Gastroesophageal sphincter (tissue), 4 donors: ENCODE measurements at regions not wholly inside any gene's neighbourhood (a gene's known extent, or its start where the extent isn't known, plus 50 kb on each side); places are given as distances from the start of the nearest gene placed in this dataset.

Experiments
- ATAC-seq: fragments of 150-250 bp; one replicate; pipeline ENCODE4 v1.9.1; 2016; ENCODE audit warnings: mild to moderate bottlenecking, moderate library complexity
- H3K27ac ChIP-seq, 4 donors: fragments of 200-600 bp; sonication (generic) in 3 of 4; 1 replicate in 3 of 4; 2 replicates in 1 of 4; pipeline ENCODE4 v1.5.1; 2016 to 2019
- H3K27me3 ChIP-seq: fragments of 200-600 bp; sonication (generic); one replicate; pipeline ENCODE4 v1.5.1; 2019
- H3K36me3 ChIP-seq, 2 donors: fragments of 200-600 bp; sonication (generic); one replicate each; pipeline ENCODE4 v1.5.1; 2019; ENCODE audit warnings: control low read depth in 1 of 2
- H3K4me1 ChIP-seq, 3 donors: fragments of 200-600 bp; sonication (generic); 1 replicate in 2 of 3; 2 replicates in 1 of 3; pipeline ENCODE4 v1.5.1; 2016 to 2019; ENCODE audit warnings: control low read depth in 2 of 3
- H3K4me3 ChIP-seq, 2 donors: fragments of 200-600 bp; sonication (generic); one replicate each; pipeline ENCODE4 v1.5.1; 2019; ENCODE audit warnings: mild to moderate bottlenecking in 1 of 2, moderate library complexity in 1 of 2
- H3K9me3 ChIP-seq, 3 donors: fragments of 200-600 bp; sonication (generic); one replicate each; pipeline ENCODE4 v1.5.1; 2017 to 2019; ENCODE audit warnings: control low read depth in 2 of 3
- EP300 ChIP-seq: sonication (generic); formaldehyde crosslinking; IDR thresholded peaks from one replicate; pipeline ENCODE4 v1.6.1; 2017; ENCODE audit warnings: antibody characterized with exemption, mild to moderate bottlenecking
- POLR2A ChIP-seq, 2 donors: fragments of 450-650 bp; IDR thresholded peaks; one replicate each; pipeline ENCODE4 v1.6.1; 2017; ENCODE audit warnings: antibody characterized with exemption in 2 of 2, mild to moderate bottlenecking in 2 of 2, moderate library complexity in 1 of 2
- POLR2AphosphoS5 ChIP-seq: sonication (generic); formaldehyde crosslinking; IDR thresholded peaks from one replicate; pipeline ENCODE4 v1.6.1; 2017; ENCODE audit warnings: antibody characterized with exemption
- WGBS, 2 donors: methylation state at CpG; one replicate each; pipeline ENCODE4 v1.1.5; 2018; ENCODE audit warnings: low coverage in 1 of 2; 5-methylcytosine and 5-hydroxymethylcytosine counted together
- TF ChIP-seq, protein P1 (sequence below), 4 experiments: fragments of 200-600 bp in 2 of 4; fragments of 450-650 bp in 2 of 4; sonication (generic) in 1 of 4; IDR thresholded peaks; one replicate each; pipeline ENCODE4 v1.5.1; 2017 to 2019; ENCODE audit warnings: antibody characterized with exemption in 4 of 4, mild to moderate bottlenecking in 2 of 4, moderate library complexity in 2 of 4

DNA sequence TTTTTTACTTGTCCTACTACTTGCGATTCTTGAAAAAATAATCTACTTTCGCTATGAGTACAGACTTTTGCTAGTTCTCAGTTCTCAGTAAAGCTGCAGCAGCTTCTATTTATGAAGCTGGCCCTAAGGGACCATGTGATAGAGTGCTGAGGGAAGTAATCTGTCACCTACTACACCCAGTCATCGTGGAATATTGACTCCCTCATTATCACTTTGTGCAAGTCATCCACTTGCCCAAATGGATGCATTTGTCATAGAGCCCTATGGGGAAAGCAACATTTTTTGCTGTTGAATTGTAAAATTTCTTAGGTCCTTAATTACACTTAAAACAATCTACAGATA is 1919.8 kb downstream of the SUCLG1 start:
- Histone ChIP-seq H3K4me3 (no peak overlapping the region), H3K4me1 (no peaks in the 10 kb centered on the region), H3K27me3 (no peaks in the 10 kb centered on the region), H3K36me3 (no peaks in the 10 kb centered on the region), H3K9me3 (no peaks in the 10 kb centered on the region), H3K27ac (no peak overlapping the region)
- ATAC-seq, result no peak
- 52 to 76% methylated on average over 3 of the region's 3 CpGs for WGBS, 2 donors
- TF ChIP-seq, protein P1, sequence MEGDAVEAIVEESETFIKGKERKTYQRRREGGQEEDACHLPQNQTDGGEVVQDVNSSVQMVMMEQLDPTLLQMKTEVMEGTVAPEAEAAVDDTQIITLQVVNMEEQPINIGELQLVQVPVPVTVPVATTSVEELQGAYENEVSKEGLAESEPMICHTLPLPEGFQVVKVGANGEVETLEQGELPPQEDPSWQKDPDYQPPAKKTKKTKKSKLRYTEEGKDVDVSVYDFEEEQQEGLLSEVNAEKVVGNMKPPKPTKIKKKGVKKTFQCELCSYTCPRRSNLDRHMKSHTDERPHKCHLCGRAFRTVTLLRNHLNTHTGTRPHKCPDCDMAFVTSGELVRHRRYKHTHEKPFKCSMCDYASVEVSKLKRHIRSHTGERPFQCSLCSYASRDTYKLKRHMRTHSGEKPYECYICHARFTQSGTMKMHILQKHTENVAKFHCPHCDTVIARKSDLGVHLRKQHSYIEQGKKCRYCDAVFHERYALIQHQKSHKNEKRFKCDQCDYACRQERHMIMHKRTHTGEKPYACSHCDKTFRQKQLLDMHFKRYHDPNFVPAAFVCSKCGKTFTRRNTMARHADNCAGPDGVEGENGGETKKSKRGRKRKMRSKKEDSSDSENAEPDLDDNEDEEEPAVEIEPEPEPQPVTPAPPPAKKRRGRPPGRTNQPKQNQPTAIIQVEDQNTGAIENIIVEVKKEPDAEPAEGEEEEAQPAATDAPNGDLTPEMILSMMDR (IDR thresholded peaks at IDR 0.05), result no peak
- TF ChIP-seq POLR2A (IDR thresholded peaks at IDR 0.05) (no peak), EP300 (no peak), POLR2AphosphoS5 (no peak)

DNA sequence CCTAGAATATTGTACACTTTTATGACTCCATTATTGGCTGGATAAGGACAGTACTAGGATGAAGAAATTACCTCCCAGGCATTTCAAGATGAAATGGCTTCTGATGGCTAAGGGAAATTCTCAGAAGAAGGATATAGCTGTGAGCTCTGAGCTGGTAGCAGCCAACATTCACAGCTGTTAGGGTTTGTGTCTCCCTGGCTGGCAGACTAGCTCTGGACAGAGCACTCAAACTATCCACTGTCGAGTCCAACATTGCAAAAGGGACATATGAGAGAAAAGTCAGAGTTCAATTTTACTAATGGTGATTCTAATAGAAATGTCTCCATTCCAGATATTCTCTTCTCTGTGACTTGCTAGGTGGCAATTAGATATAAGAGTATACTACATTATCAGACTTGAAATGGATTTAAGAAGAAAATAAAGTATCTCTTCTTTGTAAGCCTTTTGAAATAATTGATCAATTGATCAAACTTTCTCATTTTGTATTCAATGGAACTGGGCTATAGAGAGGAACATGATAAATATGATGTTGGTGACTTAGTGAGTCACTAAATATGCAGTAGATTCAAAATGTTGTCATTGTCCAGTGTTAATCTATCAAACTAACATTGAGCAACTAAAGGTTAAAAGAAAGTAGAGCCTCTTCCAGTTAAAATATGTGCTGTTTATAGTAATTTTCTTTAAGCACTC is 1920.3 kb downstream of the SUCLG1 start:
- no peaks in the 10 kb centered on the region for H3K9me3 ChIP-seq
- TF ChIP-seq POLR2AphosphoS5 (no peak), EP300 (no peak), POLR2A (IDR thresholded peaks at IDR 0.05) (no peak)
- TF ChIP-seq, protein P1 (IDR thresholded peaks at IDR 0.05), result no peak
- no peak overlapping the region for H3K27ac ChIP-seq
- 45 to 88% methylated on average over 1 of the region's 1 CpG for WGBS, 2 donors
- no peaks in the 10 kb centered on the region for H3K4me1 ChIP-seq
- H3K27me3 ChIP-seq, result no peaks in the 10 kb centered on the region
- no peaks in the 10 kb centered on the region for H3K36me3 ChIP-seq
- no peak for ATAC-seq
- no peak overlapping the region for H3K4me3 ChIP-seq

DNA sequence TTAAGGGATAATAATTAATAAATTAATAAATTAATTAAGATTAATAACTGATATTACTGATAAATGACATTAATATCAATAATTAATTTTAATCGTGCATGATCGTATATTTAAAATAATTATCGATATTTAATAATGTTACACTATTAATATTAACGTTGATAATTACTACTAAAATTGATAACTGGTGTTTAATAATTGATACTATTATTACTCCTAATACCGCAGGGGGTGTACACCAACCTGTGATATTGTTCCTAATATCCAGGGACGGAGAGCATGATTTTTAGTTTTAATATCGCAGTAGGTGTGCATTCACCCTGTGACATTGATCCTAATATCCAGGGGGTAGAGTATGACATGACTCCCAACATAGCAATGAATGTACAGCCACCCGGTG is 1930.8 kb downstream of the SUCLG1 start:
- no peak overlapping the region for H3K4me3 ChIP-seq
- no peak overlapping the region for H3K27ac ChIP-seq
- no peak for TF ChIP-seq POLR2A (IDR thresholded peaks at IDR 0.05)
- TF ChIP-seq POLR2AphosphoS5, result no peak
- no peak for TF ChIP-seq EP300
- TF ChIP-seq, protein P1 (IDR thresholded peaks at IDR 0.05), result no peak
- H3K9me3 ChIP-seq, result no peaks in the 10 kb centered on the region
- H3K36me3 ChIP-seq, result no peaks in the 10 kb centered on the region
- H3K27me3 ChIP-seq, result no peaks in the 10 kb centered on the region
- no peak for ATAC-seq
- 86 to 100% methylated on average over 6 to 8 of the region's 8 CpGs for WGBS, 2 donors
- H3K4me1 ChIP-seq, result no peaks in the 10 kb centered on the region

DNA sequence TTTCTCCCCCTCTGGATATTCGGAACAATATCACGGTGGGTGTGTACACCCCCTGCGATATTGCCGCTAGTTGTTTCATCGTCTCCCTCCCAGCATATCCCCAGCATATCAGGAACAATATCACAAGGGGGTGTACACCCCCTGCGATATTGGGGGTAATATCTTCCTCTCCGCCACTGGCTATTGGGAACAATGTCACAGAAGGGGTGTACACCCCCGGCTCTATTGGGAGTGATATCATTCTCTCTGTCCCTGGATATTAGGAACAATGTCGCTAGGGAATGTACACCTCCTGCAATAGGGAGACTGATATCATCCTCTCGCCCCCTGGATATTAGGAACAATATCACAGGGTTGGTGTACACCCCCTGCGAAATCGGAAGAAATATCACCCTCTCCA is 1932.0 kb downstream of the SUCLG1 start:
- Histone ChIP-seq H3K27ac (no peak overlapping the region), H3K4me1 (no peaks in the 10 kb centered on the region), H3K36me3 (no peaks in the 10 kb centered on the region), H3K9me3 (no peaks in the 10 kb centered on the region), H3K4me3 (no peak overlapping the region), H3K27me3 (no peaks in the 10 kb centered on the region)
- no peak for TF ChIP-seq EP300
- TF ChIP-seq POLR2A (IDR thresholded peaks at IDR 0.05), result no peak
- TF ChIP-seq, protein P1 (IDR thresholded peaks at IDR 0.05), result no peak
- TF ChIP-seq POLR2AphosphoS5, result no peak
- 99 to 100% methylated on average over 8 to 9 of the region's 12 CpGs for WGBS, 2 donors
- ATAC-seq, result no peak

DNA sequence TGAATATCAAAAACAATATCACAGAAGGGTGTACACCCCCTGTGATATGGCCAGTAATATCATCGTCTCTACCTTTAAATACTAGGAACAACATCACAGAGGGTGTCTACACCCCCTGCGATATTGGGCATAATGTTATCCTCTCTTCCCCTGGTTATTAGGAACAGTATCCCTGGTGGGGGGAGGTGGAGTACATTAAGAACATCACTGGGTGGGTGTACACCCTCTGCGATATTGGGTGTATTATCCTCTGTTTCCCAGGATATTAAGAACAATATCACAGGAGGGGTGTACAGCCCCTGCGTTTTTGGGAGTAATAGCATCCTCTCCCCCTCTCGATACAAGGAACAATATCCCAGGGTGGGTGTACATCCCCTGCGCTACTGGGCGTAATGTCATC is 1932.8 kb downstream of the SUCLG1 start:
- TF ChIP-seq EP300 (no peak), POLR2AphosphoS5 (no peak), POLR2A (IDR thresholded peaks at IDR 0.05) (no peak)
- TF ChIP-seq, protein P1 (IDR thresholded peaks at IDR 0.05), result no peak
- Histone ChIP-seq H3K27ac (no peak overlapping the region), H3K4me1 (no peaks in the 10 kb centered on the region), H3K36me3 (no peaks in the 10 kb centered on the region), H3K4me3 (no peak overlapping the region), H3K9me3 (no peaks in the 10 kb centered on the region), H3K27me3 (no peaks in the 10 kb centered on the region)
- WGBS, 2 donors, result 96 to 100% methylated on average over 4 to 7 of the region's 7 CpGs
- ATAC-seq, result no peak
